Keratinocyte (primary cell): ENCODE measurements at regions not wholly inside any gene's neighbourhood (a gene's known extent, or its start where the extent isn't known, plus 50 kb on each side); places are given as distances from the start of the nearest gene placed in this dataset.

Experiments used
- DNase-seq: peaks from one replicate; pipeline ENCODE4 v3.0.0-alpha.2; 2011; ENCODE audit warnings: low read depth, missing footprints, low spot score
- FAIRE-seq: peaks from 2 replicates; lab custom pipeline; 2011; peaks lifted over from hg19 to GRCh38; lab: Jason Lieb, UNC
- H2AFZ ChIP-seq: 2 replicates; pipeline ENCODE4 v1.6.0; 2012; ENCODE audit warnings: low read length, control low read depth, inconsistent platforms; ENCODE audit not compliant: control insufficient read depth
- H3K27ac ChIP-seq: 2 replicates; pipeline ENCODE4 v1.5.1; 2011; ENCODE audit warnings: low read length; ENCODE audit not compliant: control insufficient read depth, insufficient read depth
- H3K27me3 ChIP-seq: 3 replicates; pipeline ENCODE4 v1.6.0; 2011; ENCODE audit warnings: low read length; ENCODE audit not compliant: control insufficient read depth, insufficient read depth; ENCODE audit errors: extremely low read depth
- H3K36me3 ChIP-seq, 2 experiments: 2 replicates in 1 of 2; 3 replicates in 1 of 2; pipeline ENCODE4 v1.5.1; 2011; ENCODE audit warnings: low read length in 2 of 2, mild to moderate bottlenecking in 1 of 2; ENCODE audit not compliant: control insufficient read depth in 2 of 2, insufficient read depth in 2 of 2; ENCODE audit errors: extremely low read depth in 1 of 2
- H3K4me1 ChIP-seq: 3 replicates; pipeline ENCODE4 v1.5.1; 2011; ENCODE audit warnings: low read length; ENCODE audit not compliant: control insufficient read depth, insufficient read depth; ENCODE audit errors: extremely low read depth
- H3K4me2 ChIP-seq: 3 replicates; pipeline ENCODE4 v1.6.0; 2011; ENCODE audit warnings: low read depth, low read length; ENCODE audit not compliant: control insufficient read depth, insufficient read depth; ENCODE audit errors: extremely low read depth
- H3K4me3 ChIP-seq, 3 experiments: fragments of 200-600 bp in 1 of 3; sonication (generic) in 1 of 3; 2 replicates in 2 of 3; 3 replicates in 1 of 3; pipeline ENCODE4 v1.5.1; 2011 to 2016; ENCODE audit warnings: low read length in 3 of 3, mild to moderate bottlenecking in 3 of 3, control low read depth in 2 of 3, inconsistent platforms in 1 of 3, low read depth in 1 of 3, mixed read lengths in 1 of 3, mixed run types in 1 of 3, moderate library complexity in 1 of 3; ENCODE audit not compliant: control insufficient read depth in 2 of 3, insufficient read depth in 2 of 3; ENCODE audit errors: extremely low read depth in 1 of 3
- H3K79me2 ChIP-seq: 2 replicates; pipeline ENCODE4 v1.6.0; 2012; ENCODE audit warnings: low read length; ENCODE audit not compliant: control insufficient read depth, insufficient read depth
- H3K9ac ChIP-seq: 3 replicates; pipeline ENCODE4 v1.6.0; 2011; ENCODE audit warnings: low read length; ENCODE audit not compliant: control insufficient read depth, insufficient read depth; ENCODE audit errors: extremely low read depth
- H3K9me1 ChIP-seq: 3 replicates; pipeline ENCODE4 v1.6.0; 2011; ENCODE audit warnings: low read length; ENCODE audit not compliant: control insufficient read depth, insufficient read depth; ENCODE audit errors: extremely low read depth
- H3K9me3 ChIP-seq: 2 replicates; pipeline ENCODE4 v1.5.1; 2012; ENCODE audit warnings: low read depth, low read length; ENCODE audit not compliant: control insufficient read depth
- H4K20me1 ChIP-seq: 3 replicates; pipeline ENCODE4 v1.6.0; 2011; ENCODE audit warnings: low read length; ENCODE audit not compliant: control insufficient read depth, insufficient read depth; ENCODE audit errors: extremely low read depth
- EZH2 ChIP-seq: IDR thresholded peaks from one replicate; pipeline ENCODE4 v1.6.1; 2012; ENCODE audit warnings: inconsistent platforms, mild to moderate bottlenecking, low read length, moderate library complexity
- dilution Hi-C: fragments of 300-500 bp; cut with MboI; formaldehyde crosslinking; loops from one replicate; pipeline ENCODE4 v1.7.0; 2020; ENCODE audit warnings: low sequenced_read_pairs; ENCODE audit not compliant: extremely low pct_ligation_motif_present
- TF ChIP-seq, protein P1 (sequence below), 3 experiments: IDR thresholded peaks in 1 of 3; conservative IDR thresholded peaks in 1 of 3; optimal IDR thresholded peaks in 1 of 3; 2 replicates in 2 of 3; 3 replicates in 1 of 3; pipeline versions ENCODE3 to v1.5.1; 2011; ENCODE audit warnings: low read length in 3 of 3, mild to moderate bottlenecking in 3 of 3, moderate library complexity in 2 of 3, control low read depth in 1 of 3, inconsistent platforms in 1 of 3; ENCODE audit not compliant: insufficient read depth in 2 of 3; ENCODE audit errors: extremely low read depth in 1 of 3

DNA sequence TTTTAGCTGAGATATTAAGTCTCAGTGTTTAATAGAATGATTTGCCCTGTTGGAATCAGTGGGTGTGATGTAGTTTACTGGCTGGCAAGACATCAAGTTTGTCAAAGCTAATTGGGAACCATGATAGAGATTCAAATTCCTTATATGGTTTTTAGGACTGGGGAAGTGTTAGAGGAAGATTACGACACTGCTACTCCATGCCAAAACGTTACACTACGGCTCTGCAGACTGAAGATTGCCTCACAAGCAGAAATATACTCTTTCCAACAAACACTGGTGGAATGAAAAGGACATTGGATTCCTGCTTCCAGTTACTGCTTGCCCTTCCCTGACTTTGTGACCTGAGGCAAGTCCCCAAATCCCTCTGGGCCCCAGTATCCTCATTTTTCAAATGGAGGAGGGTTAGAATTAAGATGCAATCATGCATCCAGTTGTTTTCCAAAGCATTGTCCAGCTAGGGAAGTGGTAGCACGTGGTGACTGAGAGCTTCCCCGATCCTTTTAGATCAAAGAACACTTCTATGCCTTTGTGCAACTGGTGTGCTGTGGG, 147.6 kb downstream of the CDC42EP3 start:
- peak overlapping the region; percentile 57 for H2AFZ ChIP-seq
- H3K27ac ChIP-seq, result no peak overlapping the region
- H3K27me3 ChIP-seq, result no peaks in the 10 kb centered on the region
- dilution Hi-C loops, result no loop called here
- no peak overlapping the region for H3K9ac ChIP-seq
- H3K4me1 ChIP-seq, result peaks cover 3% of the 10 kb centered on the region
- no peaks in the 10 kb centered on the region for H3K9me3 ChIP-seq
- no peak overlapping the region for H3K4me3 ChIP-seq
- no peaks in the 10 kb centered on the region for H3K36me3 ChIP-seq
- TF ChIP-seq EZH2, result no peak
- TF ChIP-seq, protein P1, sequence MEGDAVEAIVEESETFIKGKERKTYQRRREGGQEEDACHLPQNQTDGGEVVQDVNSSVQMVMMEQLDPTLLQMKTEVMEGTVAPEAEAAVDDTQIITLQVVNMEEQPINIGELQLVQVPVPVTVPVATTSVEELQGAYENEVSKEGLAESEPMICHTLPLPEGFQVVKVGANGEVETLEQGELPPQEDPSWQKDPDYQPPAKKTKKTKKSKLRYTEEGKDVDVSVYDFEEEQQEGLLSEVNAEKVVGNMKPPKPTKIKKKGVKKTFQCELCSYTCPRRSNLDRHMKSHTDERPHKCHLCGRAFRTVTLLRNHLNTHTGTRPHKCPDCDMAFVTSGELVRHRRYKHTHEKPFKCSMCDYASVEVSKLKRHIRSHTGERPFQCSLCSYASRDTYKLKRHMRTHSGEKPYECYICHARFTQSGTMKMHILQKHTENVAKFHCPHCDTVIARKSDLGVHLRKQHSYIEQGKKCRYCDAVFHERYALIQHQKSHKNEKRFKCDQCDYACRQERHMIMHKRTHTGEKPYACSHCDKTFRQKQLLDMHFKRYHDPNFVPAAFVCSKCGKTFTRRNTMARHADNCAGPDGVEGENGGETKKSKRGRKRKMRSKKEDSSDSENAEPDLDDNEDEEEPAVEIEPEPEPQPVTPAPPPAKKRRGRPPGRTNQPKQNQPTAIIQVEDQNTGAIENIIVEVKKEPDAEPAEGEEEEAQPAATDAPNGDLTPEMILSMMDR (optimal IDR thresholded peaks at IDR 0.05 in 1 of 3, IDR thresholded peaks at IDR 0.05 in 1 of 3, conservative IDR thresholded peaks at IDR 0.05 in 1 of 3; ENCODE audit: extremely low read depth in 1 of 3, insufficient read depth in 2 of 3, low read length in 3 of 3), result no peak
- FAIRE-seq, result no peak
- no peak for DNase-seq
- no peaks in the 10 kb centered on the region for H3K79me2 ChIP-seq
- no peaks in the 10 kb centered on the region for H4K20me1 ChIP-seq
- peak overlapping the region; percentile 33 for H3K4me2 ChIP-seq
- no peaks in the 10 kb centered on the region for H3K9me1 ChIP-seq

DNA sequence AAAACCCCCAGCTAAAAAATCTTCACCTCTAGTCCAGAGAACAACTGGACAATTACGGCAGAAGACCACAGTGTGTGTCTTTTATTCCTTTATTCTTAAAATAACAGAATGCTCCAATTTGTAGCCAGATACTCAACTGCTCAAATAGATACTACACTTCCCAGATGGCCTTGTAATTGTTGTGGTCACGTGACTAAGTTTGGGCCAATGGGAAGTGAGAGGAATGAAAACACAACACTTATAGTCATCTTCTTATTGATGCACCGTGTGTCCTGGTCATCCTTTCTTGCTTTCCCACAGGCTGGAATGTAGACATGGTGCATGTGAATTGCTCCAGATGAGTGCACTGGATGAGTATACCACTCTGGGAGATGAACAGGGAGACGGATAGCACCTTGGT, 145.1 kb downstream of the CDC42EP3 start:
- H3K9me1 ChIP-seq, result no peaks in the 10 kb centered on the region
- no peak overlapping the region for H3K4me3 ChIP-seq
- no peaks in the 10 kb centered on the region for H3K9me3 ChIP-seq
- H3K4me1 ChIP-seq, result peaks cover 3% of the 10 kb centered on the region
- TF ChIP-seq, protein P1 (optimal IDR thresholded peaks at IDR 0.05 in 1 of 3, IDR thresholded peaks at IDR 0.05 in 1 of 3, conservative IDR thresholded peaks at IDR 0.05 in 1 of 3; ENCODE audit: extremely low read depth in 1 of 3, insufficient read depth in 2 of 3, low read length in 3 of 3), result no peak
- no peak for TF ChIP-seq EZH2
- dilution Hi-C loops, result no loop called here
- no peaks in the 10 kb centered on the region for H3K36me3 ChIP-seq
- H3K27ac ChIP-seq, result no peak overlapping the region
- no peaks in the 10 kb centered on the region for H4K20me1 ChIP-seq
- H3K4me2 ChIP-seq, result no peak overlapping the region
- H3K79me2 ChIP-seq, result no peaks in the 10 kb centered on the region
- H3K27me3 ChIP-seq, result no peaks in the 10 kb centered on the region
- DNase-seq, result no peak
- H3K9ac ChIP-seq, result no peak overlapping the region
- no peak overlapping the region for H2AFZ ChIP-seq
- FAIRE-seq, result no peak
